ENCODE measurements at regions not wholly inside any gene's neighbourhood (a gene's known extent, or its start where the extent isn't known, plus 50 kb on each side); places are given as distances from the start of the nearest gene placed in this dataset.

- H3K4me3 ChIP-seq (ENCODE audit: low read depth in 1 of 3, low read length in 3 of 3) = no peak overlapping the region
- TF ChIP-seq GABPA (IDR thresholded peaks at IDR 0.05 in 1 of 2, conservative IDR thresholded peaks at IDR 0.05 in 1 of 2) = no peak
- no peak for TF ChIP-seq SP1 (IDR thresholded peaks at IDR 0.05)
- TF ChIP-seq, protein P1, sequence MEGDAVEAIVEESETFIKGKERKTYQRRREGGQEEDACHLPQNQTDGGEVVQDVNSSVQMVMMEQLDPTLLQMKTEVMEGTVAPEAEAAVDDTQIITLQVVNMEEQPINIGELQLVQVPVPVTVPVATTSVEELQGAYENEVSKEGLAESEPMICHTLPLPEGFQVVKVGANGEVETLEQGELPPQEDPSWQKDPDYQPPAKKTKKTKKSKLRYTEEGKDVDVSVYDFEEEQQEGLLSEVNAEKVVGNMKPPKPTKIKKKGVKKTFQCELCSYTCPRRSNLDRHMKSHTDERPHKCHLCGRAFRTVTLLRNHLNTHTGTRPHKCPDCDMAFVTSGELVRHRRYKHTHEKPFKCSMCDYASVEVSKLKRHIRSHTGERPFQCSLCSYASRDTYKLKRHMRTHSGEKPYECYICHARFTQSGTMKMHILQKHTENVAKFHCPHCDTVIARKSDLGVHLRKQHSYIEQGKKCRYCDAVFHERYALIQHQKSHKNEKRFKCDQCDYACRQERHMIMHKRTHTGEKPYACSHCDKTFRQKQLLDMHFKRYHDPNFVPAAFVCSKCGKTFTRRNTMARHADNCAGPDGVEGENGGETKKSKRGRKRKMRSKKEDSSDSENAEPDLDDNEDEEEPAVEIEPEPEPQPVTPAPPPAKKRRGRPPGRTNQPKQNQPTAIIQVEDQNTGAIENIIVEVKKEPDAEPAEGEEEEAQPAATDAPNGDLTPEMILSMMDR (IDR thresholded peaks at IDR 0.05; ENCODE audit: low read depth, low read length, missing input control) = no peak
- TF ChIP-seq TAF1 (conservative IDR thresholded peaks at IDR 0.05) = no peak
- no peak for TF ChIP-seq FOXA1 (IDR thresholded peaks at IDR 0.05)
- no peak for TF ChIP-seq YY1 (IDR thresholded peaks at IDR 0.05)
- no peak for TF ChIP-seq RXRA (IDR thresholded peaks at IDR 0.05)
- no peak for TF ChIP-seq HNF4G (IDR thresholded peaks at IDR 0.05)
- TF ChIP-seq, protein P2, sequence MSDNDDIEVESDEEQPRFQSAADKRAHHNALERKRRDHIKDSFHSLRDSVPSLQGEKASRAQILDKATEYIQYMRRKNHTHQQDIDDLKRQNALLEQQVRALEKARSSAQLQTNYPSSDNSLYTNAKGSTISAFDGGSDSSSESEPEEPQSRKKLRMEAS (IDR thresholded peaks at IDR 0.05) = no peak
- TF ChIP-seq ATF3 (IDR thresholded peaks at IDR 0.05) = no peak
- no peak for TF ChIP-seq RAD21 (IDR thresholded peaks at IDR 0.05)
- TF ChIP-seq FOXA2 (IDR thresholded peaks at IDR 0.05) = no peak
- TF ChIP-seq JUND (IDR thresholded peaks at IDR 0.05) = no peak
- TF ChIP-seq HNF4A (conservative IDR thresholded peaks at IDR 0.05) = no peak
- TF ChIP-seq EGR1 (IDR thresholded peaks at IDR 0.05; ENCODE audit: low read depth in 2 of 2) = no peak
- TF ChIP-seq ZBTB33 (IDR thresholded peaks at IDR 0.05) = no peak
- TF ChIP-seq NR2F2 (IDR thresholded peaks at IDR 0.05) = no peak
- TF ChIP-seq REST (IDR thresholded peaks at IDR 0.05) = no peak
- no peaks in the 10 kb centered on the region for H3K27me3 ChIP-seq (ENCODE audit: control insufficient read depth in 4 of 4, insufficient read depth in 4 of 4, low read length in 3 of 4)
- no peak overlapping the region for H3K9ac ChIP-seq (ENCODE audit: low read depth in 1 of 2, low read length in 2 of 2)
- no peaks in the 10 kb centered on the region for H3K9me3 ChIP-seq (ENCODE audit: control insufficient read depth in 4 of 4, low read length in 3 of 4)
- H3K27ac ChIP-seq (ENCODE audit: low read depth in 1 of 2, low read length in 2 of 2) = peak overlapping the region; percentile 40 to 43
- no peaks in the 10 kb centered on the region for H3K4me1 ChIP-seq (ENCODE audit: control insufficient read depth in 4 of 4, insufficient read depth in 4 of 4, low read length in 3 of 4)
- H3K36me3 ChIP-seq (ENCODE audit: control insufficient read depth in 4 of 4, insufficient read depth in 3 of 4, low read depth in 1 of 4, low read length in 3 of 4) = no peaks in the 10 kb centered on the region
- no peak for DNase-seq (ENCODE audit: low spot score)
Observed at GRCh38 chr2:39492716-39493115, 55.6 kb upstream of the MAP4K3 start.
